Gastroesophageal sphincter (tissue), 4 donors: ENCODE measurements at regions not wholly inside any gene's neighbourhood (a gene's known extent, or its start where the extent isn't known, plus 50 kb on each side); places are given as distances from the start of the nearest gene placed in this dataset.

Source experiments
- ATAC-seq: fragments of 150-250 bp; one replicate; pipeline ENCODE4 v1.9.1; 2016; ENCODE audit warnings: mild to moderate bottlenecking, moderate library complexity
- H3K27ac ChIP-seq, 4 donors: fragments of 200-600 bp; sonication (generic) in 3 of 4; 1 replicate in 3 of 4; 2 replicates in 1 of 4; pipeline ENCODE4 v1.5.1; 2016 to 2019
- H3K27me3 ChIP-seq: fragments of 200-600 bp; sonication (generic); one replicate; pipeline ENCODE4 v1.5.1; 2019
- H3K36me3 ChIP-seq, 2 donors: fragments of 200-600 bp; sonication (generic); one replicate each; pipeline ENCODE4 v1.5.1; 2019; ENCODE audit warnings: control low read depth in 1 of 2
- H3K4me1 ChIP-seq, 3 donors: fragments of 200-600 bp; sonication (generic); 1 replicate in 2 of 3; 2 replicates in 1 of 3; pipeline ENCODE4 v1.5.1; 2016 to 2019; ENCODE audit warnings: control low read depth in 2 of 3
- H3K4me3 ChIP-seq, 2 donors: fragments of 200-600 bp; sonication (generic); one replicate each; pipeline ENCODE4 v1.5.1; 2019; ENCODE audit warnings: mild to moderate bottlenecking in 1 of 2, moderate library complexity in 1 of 2
- H3K9me3 ChIP-seq, 3 donors: fragments of 200-600 bp; sonication (generic); one replicate each; pipeline ENCODE4 v1.5.1; 2017 to 2019; ENCODE audit warnings: control low read depth in 2 of 3
- EP300 ChIP-seq: sonication (generic); formaldehyde crosslinking; IDR thresholded peaks from one replicate; pipeline ENCODE4 v1.6.1; 2017; ENCODE audit warnings: antibody characterized with exemption, mild to moderate bottlenecking
- POLR2A ChIP-seq, 2 donors: fragments of 450-650 bp; IDR thresholded peaks; one replicate each; pipeline ENCODE4 v1.6.1; 2017; ENCODE audit warnings: antibody characterized with exemption in 2 of 2, mild to moderate bottlenecking in 2 of 2, moderate library complexity in 1 of 2
- POLR2AphosphoS5 ChIP-seq: sonication (generic); formaldehyde crosslinking; IDR thresholded peaks from one replicate; pipeline ENCODE4 v1.6.1; 2017; ENCODE audit warnings: antibody characterized with exemption
- WGBS, 2 donors: methylation state at CpG; one replicate each; pipeline ENCODE4 v1.1.5; 2018; ENCODE audit warnings: low coverage in 1 of 2; 5-methylcytosine and 5-hydroxymethylcytosine counted together
- TF ChIP-seq, protein P1 (sequence below), 4 experiments: fragments of 200-600 bp in 2 of 4; fragments of 450-650 bp in 2 of 4; sonication (generic) in 1 of 4; IDR thresholded peaks; one replicate each; pipeline ENCODE4 v1.5.1; 2017 to 2019; ENCODE audit warnings: antibody characterized with exemption in 4 of 4, mild to moderate bottlenecking in 2 of 4, moderate library complexity in 2 of 4

DNA sequence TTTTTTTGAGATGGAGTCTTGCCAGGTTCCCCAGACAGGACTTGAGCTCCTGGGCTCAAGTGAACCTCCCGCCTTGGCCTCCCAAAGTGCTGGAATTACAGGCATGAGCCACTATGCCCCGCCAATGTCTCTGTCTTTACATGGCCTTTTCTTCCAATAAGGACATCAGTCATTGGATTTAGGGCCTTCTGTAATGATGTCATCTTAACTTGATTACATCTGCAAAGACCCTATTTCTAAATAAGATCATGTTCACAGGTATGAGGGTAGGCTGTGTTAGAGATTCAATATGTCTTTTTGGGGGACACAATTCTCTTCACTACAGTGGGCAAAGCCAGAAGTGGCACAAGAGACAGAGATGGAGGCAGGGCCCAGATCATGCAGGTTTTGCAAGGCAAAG, 68.1 kb downstream of the PMAIP1 start:
- ATAC-seq: no peak
- H3K9me3 ChIP-seq: no peaks in the 10 kb centered on the region
- no peaks in the 10 kb centered on the region for H3K4me1 ChIP-seq
- no peak overlapping the region for H3K4me3 ChIP-seq
- TF ChIP-seq POLR2AphosphoS5 (no peak), POLR2A (IDR thresholded peaks at IDR 0.05) (no peak), EP300 (no peak)
- TF ChIP-seq, protein P1, sequence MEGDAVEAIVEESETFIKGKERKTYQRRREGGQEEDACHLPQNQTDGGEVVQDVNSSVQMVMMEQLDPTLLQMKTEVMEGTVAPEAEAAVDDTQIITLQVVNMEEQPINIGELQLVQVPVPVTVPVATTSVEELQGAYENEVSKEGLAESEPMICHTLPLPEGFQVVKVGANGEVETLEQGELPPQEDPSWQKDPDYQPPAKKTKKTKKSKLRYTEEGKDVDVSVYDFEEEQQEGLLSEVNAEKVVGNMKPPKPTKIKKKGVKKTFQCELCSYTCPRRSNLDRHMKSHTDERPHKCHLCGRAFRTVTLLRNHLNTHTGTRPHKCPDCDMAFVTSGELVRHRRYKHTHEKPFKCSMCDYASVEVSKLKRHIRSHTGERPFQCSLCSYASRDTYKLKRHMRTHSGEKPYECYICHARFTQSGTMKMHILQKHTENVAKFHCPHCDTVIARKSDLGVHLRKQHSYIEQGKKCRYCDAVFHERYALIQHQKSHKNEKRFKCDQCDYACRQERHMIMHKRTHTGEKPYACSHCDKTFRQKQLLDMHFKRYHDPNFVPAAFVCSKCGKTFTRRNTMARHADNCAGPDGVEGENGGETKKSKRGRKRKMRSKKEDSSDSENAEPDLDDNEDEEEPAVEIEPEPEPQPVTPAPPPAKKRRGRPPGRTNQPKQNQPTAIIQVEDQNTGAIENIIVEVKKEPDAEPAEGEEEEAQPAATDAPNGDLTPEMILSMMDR (IDR thresholded peaks at IDR 0.05): no peak
- peaks cover 9% of the 10 kb centered on the region for H3K27me3 ChIP-seq
- no peak overlapping the region for H3K27ac ChIP-seq
- WGBS, 2 donors: 93 to 100% methylated on average over 2 of the region's 2 CpGs
- no peaks in the 10 kb centered on the region for H3K36me3 ChIP-seq

DNA sequence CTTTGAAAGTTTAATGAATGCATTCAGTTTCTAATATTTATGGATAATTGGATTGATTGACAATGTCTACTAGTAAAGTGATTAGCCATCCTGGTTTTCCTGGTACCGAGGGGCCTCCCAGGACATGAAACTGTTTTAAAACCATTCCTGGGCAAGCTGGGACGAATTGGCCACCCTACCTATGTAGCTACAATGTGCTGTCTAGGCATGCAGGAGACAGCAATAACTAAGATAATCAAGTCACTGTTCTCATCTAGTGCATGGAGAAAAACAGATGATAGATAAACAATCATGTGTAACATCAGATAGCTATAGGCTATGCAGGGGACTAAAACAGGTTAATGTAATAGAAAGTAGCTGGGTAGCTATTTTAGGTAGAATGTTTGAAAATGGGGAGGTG, 67.1 kb downstream of the PMAIP1 start:
- WGBS, 2 donors: 50 to 83% methylated on average over 2 of the region's 2 CpGs
- ATAC-seq: no peak

GRCh38 chr18:59963229-59963628, 63.4 kb downstream of the PMAIP1 start:
- ATAC-seq: no peak
- H3K4me3 ChIP-seq: no peak overlapping the region
- no peaks in the 10 kb centered on the region for H3K36me3 ChIP-seq
- H3K27me3 ChIP-seq: no peaks in the 10 kb centered on the region
- WGBS, 2 donors: 53 to 58% methylated on average over 5 of the region's 5 CpGs
- no peaks in the 10 kb centered on the region for H3K9me3 ChIP-seq
- H3K4me1 ChIP-seq: no peaks in the 10 kb centered on the region
- TF ChIP-seq POLR2AphosphoS5 (no peak), POLR2A (IDR thresholded peaks at IDR 0.05) (no peak), EP300 (no peak)
- TF ChIP-seq, protein P1 (IDR thresholded peaks at IDR 0.05): no peak
- no peak overlapping the region for H3K27ac ChIP-seq

More for the DNA sequence above, 67.1 kb downstream of the PMAIP1 start:
- Histone ChIP-seq H3K4me3 (no peak overlapping the region), H3K4me1 (no peaks in the 10 kb centered on the region), H3K27me3 (peaks cover 9% of the 10 kb centered on the region), H3K27ac (no peak overlapping the region), H3K36me3 (no peaks in the 10 kb centered on the region), H3K9me3 (no peaks in the 10 kb centered on the region)
- TF ChIP-seq, protein P1 (IDR thresholded peaks at IDR 0.05): no peak
- no peak for TF ChIP-seq POLR2A (IDR thresholded peaks at IDR 0.05)
- TF ChIP-seq POLR2AphosphoS5: no peak
- no peak for TF ChIP-seq EP300

DNA sequence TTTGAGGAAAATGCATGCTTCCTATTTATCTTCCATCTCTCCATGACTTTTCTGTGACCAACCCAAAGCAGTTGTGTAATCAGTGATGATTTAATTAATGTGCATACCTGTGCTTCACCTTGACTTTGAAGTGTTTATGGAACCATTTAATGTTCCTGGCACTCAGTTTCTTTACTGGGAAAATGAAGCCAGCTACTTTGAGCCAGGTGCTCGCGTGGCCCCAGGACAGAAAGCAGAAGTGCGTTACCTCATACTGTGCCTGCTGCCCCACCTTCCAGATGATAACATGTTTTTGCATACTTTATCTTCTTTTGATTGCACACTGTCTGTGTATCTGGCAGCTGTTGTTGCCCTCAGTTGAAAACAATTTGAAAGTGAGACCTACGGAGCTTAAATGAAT, 61.3 kb downstream of the PMAIP1 start:
- Histone ChIP-seq H3K36me3 (no peaks in the 10 kb centered on the region), H3K4me1 (no peaks in the 10 kb centered on the region), H3K4me3 (no peak overlapping the region), H3K27me3 (no peaks in the 10 kb centered on the region), H3K9me3 (no peaks in the 10 kb centered on the region), H3K27ac (no peak overlapping the region)
- WGBS, 2 donors: 45 to 89% methylated on average over 4 of the region's 4 CpGs
- no peak for ATAC-seq
- no peak for TF ChIP-seq POLR2A (IDR thresholded peaks at IDR 0.05)

GRCh38 chr18:59960272-59960671, 60.5 kb downstream of the PMAIP1 start:
- TF ChIP-seq POLR2A (IDR thresholded peaks at IDR 0.05) (no peak), EP300 (no peak), POLR2AphosphoS5 (no peak)
- TF ChIP-seq, protein P1 (IDR thresholded peaks at IDR 0.05): no peak
- Histone ChIP-seq H3K4me3 (no peak overlapping the region), H3K9me3 (no peaks in the 10 kb centered on the region), H3K36me3 (no peaks in the 10 kb centered on the region), H3K27ac (no peak overlapping the region), H3K4me1 (no peaks in the 10 kb centered on the region), H3K27me3 (no peaks in the 10 kb centered on the region)
- WGBS, 2 donors: 94 to 100% methylated on average over 2 of the region's 2 CpGs
- no peak for ATAC-seq
